A673 (cell line): ENCODE measurements at regions not wholly inside any gene's neighbourhood (a gene's known extent, or its start where the extent isn't known, plus 50 kb on each side); places are given as distances from the start of the nearest gene placed in this dataset.

Experiments
- EZH2 ChIP-seq: fragments of 200-600 bp; sonication (generic); IDR thresholded peaks from 2 replicates; pipeline ENCODE4 v1.6.1; 2017; ENCODE audit warnings: borderline replicate concordance, low read depth, mild to moderate bottlenecking, mixed read lengths, antibody characterized with exemption, low read length; ENCODE audit not compliant: poor library complexity, severe bottlenecking
- TF ChIP-seq, protein P1 (sequence below): fragments of 300-800, 200-600 bp; sonication (generic); conservative IDR thresholded peaks from 2 replicates; pipeline ENCODE4 v1.5.1; 2017; ENCODE audit warnings: low read depth, mild to moderate bottlenecking, antibody characterized with exemption, low read length, moderate library complexity, mixed read lengths

DNA sequence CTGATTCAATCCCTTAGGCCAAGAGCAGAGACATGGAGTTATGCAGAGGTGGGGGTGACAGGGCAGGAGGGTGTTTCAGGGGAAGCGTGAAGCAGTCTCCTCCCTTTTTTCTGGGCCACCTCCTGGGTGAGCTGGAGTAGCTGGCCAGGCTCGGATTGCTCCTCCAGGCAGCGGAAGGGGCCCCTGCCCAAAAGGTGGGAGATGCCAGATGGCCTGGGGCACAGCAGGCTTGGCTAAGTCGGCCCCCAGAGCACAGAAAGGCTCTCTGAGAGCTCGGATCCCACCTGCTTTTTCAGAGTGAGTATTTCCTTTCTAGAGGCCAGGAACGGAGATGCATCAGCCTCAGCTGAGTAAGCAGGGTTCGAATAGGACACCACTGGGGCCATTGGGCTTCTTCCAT lies 196.9 kb downstream of the ANKRD30B start:
- TF ChIP-seq, protein P1, sequence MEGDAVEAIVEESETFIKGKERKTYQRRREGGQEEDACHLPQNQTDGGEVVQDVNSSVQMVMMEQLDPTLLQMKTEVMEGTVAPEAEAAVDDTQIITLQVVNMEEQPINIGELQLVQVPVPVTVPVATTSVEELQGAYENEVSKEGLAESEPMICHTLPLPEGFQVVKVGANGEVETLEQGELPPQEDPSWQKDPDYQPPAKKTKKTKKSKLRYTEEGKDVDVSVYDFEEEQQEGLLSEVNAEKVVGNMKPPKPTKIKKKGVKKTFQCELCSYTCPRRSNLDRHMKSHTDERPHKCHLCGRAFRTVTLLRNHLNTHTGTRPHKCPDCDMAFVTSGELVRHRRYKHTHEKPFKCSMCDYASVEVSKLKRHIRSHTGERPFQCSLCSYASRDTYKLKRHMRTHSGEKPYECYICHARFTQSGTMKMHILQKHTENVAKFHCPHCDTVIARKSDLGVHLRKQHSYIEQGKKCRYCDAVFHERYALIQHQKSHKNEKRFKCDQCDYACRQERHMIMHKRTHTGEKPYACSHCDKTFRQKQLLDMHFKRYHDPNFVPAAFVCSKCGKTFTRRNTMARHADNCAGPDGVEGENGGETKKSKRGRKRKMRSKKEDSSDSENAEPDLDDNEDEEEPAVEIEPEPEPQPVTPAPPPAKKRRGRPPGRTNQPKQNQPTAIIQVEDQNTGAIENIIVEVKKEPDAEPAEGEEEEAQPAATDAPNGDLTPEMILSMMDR = no peak
- no peak for TF ChIP-seq EZH2
